Ureter (tissue), 1 donor: ENCODE measurements at regions not wholly inside any gene's neighbourhood (a gene's known extent, or its start where the extent isn't known, plus 50 kb on each side); places are given as distances from the start of the nearest gene placed in this dataset.

ENCODE experiments used
- DNase-seq: peaks from one replicate; pipeline ENCODE4 v3.0.0-alpha.2; 2020; ENCODE audit warnings: low spot score
- donor health status: DM: yes; HTN: yes; CAD: no.

GRCh38 chr10:59085711-59086502 is 90.5 kb upstream of the PHYHIPL start:
- DNase-seq, result no peak

- no peak for DNase-seq
Observed at GRCh38 chr10:59087486-59087885, 89.0 kb upstream of the PHYHIPL start.

- no peak for DNase-seq
Observed at GRCh38 chr10:59088912-59089573, 87.4 kb upstream of the PHYHIPL start.

- DNase-seq, result no peak
Observed at GRCh38 chr10:59090817-59091622, 85.4 kb upstream of the PHYHIPL start.

- no peak for DNase-seq
Observed at GRCh38 chr10:59093461-59093860, 83.0 kb upstream of the PHYHIPL start.

- DNase-seq, result no peak
Observed at GRCh38 chr10:59096631-59097030, 79.8 kb upstream of the PHYHIPL start.

GRCh38 chr10:59098387-59098786 is 78.1 kb upstream of the PHYHIPL start:
- no peak for DNase-seq

GRCh38 chr10:59098831-59099452 is 77.5 kb upstream of the PHYHIPL start:
- no peak for DNase-seq

- no peak for DNase-seq
Observed at GRCh38 chr10:59099481-59099880, 77.0 kb upstream of the PHYHIPL start.

GRCh38 chr10:59102394-59102793 is 74.0 kb upstream of the PHYHIPL start:
- DNase-seq, result no peak

GRCh38 chr10:59104186-59104585 is 72.3 kb upstream of the PHYHIPL start:
- DNase-seq, result no peak

- DNase-seq, result no peak
Observed at GRCh38 chr10:59106441-59106840, 70.0 kb upstream of the PHYHIPL start.

- DNase-seq, result no peak
Observed at GRCh38 chr10:59107147-59107546, 69.3 kb upstream of the PHYHIPL start.

- DNase-seq, result no peak
Observed at GRCh38 chr10:59108296-59108870, 68.1 kb upstream of the PHYHIPL start.

GRCh38 chr10:59108886-59109288 is 67.6 kb upstream of the PHYHIPL start:
- no peak for DNase-seq

- no peak for DNase-seq
Observed at GRCh38 chr10:59109826-59110225, 66.6 kb upstream of the PHYHIPL start.

- DNase-seq, result no peak
Observed at GRCh38 chr10:59124187-59124586, 52.3 kb upstream of the PHYHIPL start.

GRCh38 chr10:59125666-59126065 is 50.8 kb upstream of the PHYHIPL start:
- DNase-seq, result no peak

- no peak for DNase-seq
Observed at GRCh38 chr10:59126261-59126660, 50.2 kb upstream of the PHYHIPL start.
